CD14-positive monocyte (primary cell): ENCODE measurements at regions not wholly inside any gene's neighbourhood (a gene's known extent, or its start where the extent isn't known, plus 50 kb on each side); places are given as distances from the start of the nearest gene placed in this dataset.

Source experiments
- DNase-seq, 3 donors: peaks; one replicate each; pipeline ENCODE4 v3.0.0-alpha.2; 2011 to 2022
- H2AFZ ChIP-seq: 2 replicates; pipeline ENCODE4 v1.6.0; 2012; ENCODE audit warnings: mild to moderate bottlenecking, low read depth, low read length, inconsistent platforms; ENCODE audit not compliant: insufficient read depth, poor library complexity, severe bottlenecking
- H3K27ac ChIP-seq, 2 donors: 1 replicate in 1 of 2; 2 replicates in 1 of 2; pipeline ENCODE4 v1.5.1; 2012 to 2013; ENCODE audit warnings: low read length in 2 of 2, control low read depth in 1 of 2, inconsistent platforms in 1 of 2, low read depth in 1 of 2, mild to moderate bottlenecking in 1 of 2
- H3K27me3 ChIP-seq, 2 donors: one replicate each; pipeline versions ENCODE4 v1.6.0 to v1.6.1; 2011 to 2013; ENCODE audit warnings: low read length in 2 of 2; ENCODE audit not compliant: control insufficient read depth in 2 of 2, insufficient read depth in 2 of 2
- H3K36me3 ChIP-seq, 2 donors: replicated peaks in 1 of 2; 1 replicate in 1 of 2; 2 replicates in 1 of 2; pipeline versions ENCODE4 v1.5.1 to v1.6.1; 2012 to 2013; ENCODE audit warnings: low read length in 2 of 2, control low read depth in 1 of 2, inconsistent platforms in 1 of 2, mild to moderate bottlenecking in 1 of 2; ENCODE audit not compliant: insufficient read depth in 2 of 2, control insufficient read depth in 1 of 2
- H3K4me1 ChIP-seq, 2 donors: 1 replicate in 1 of 2; 2 replicates in 1 of 2; pipeline versions ENCODE4 v1.5.1 to v1.6.1; 2012 to 2013; ENCODE audit warnings: low read length in 2 of 2, control low read depth in 1 of 2, inconsistent platforms in 1 of 2, mild to moderate bottlenecking in 1 of 2, moderate library complexity in 1 of 2; ENCODE audit not compliant: insufficient read depth in 2 of 2, control insufficient read depth in 1 of 2
- H3K4me2 ChIP-seq: replicated peaks from 2 replicates; pipeline ENCODE3; 2012; ENCODE audit warnings: low read length, moderate library complexity, mild to moderate bottlenecking; ENCODE audit not compliant: poor library complexity, severe bottlenecking; ENCODE audit errors: extremely low read depth
- H3K4me3 ChIP-seq, 3 experiments: fragments of 200-600 bp in 1 of 3; sonication (generic) in 1 of 3; replicated peaks in 1 of 3; 1 replicate in 2 of 3; 2 replicates in 1 of 3; pipeline ENCODE4 v1.5.1; 2011 to 2013; ENCODE audit warnings: low read length in 3 of 3, mild to moderate bottlenecking in 3 of 3, control low read depth in 2 of 3, low read depth in 2 of 3, inconsistent platforms in 1 of 3, moderate library complexity in 1 of 3
- H3K79me2 ChIP-seq: 2 replicates; pipeline ENCODE4 v1.6.0; 2012; ENCODE audit warnings: mild to moderate bottlenecking, control low read depth, inconsistent platforms, low read length, moderate library complexity; ENCODE audit not compliant: insufficient read depth
- H3K9ac ChIP-seq: 2 replicates; pipeline ENCODE4 v1.6.0; 2017; ENCODE audit warnings: low read length, mild to moderate bottlenecking; ENCODE audit not compliant: insufficient read depth, poor library complexity, severe bottlenecking
- H3K9me3 ChIP-seq, 2 donors: replicated peaks in 1 of 2; 1 replicate in 1 of 2; 2 replicates in 1 of 2; pipeline versions ENCODE4 v1.5.1 to v1.6.1; 2012 to 2013; ENCODE audit warnings: low read length in 2 of 2, control low read depth in 1 of 2; ENCODE audit not compliant: control insufficient read depth in 1 of 2, insufficient read depth in 1 of 2
- H4K20me1 ChIP-seq: 2 replicates; pipeline ENCODE4 v1.6.0; 2012; ENCODE audit warnings: mild to moderate bottlenecking, low read length, control low read depth, moderate library complexity; ENCODE audit not compliant: insufficient read depth
- H3K27ac Mint-ChIP-seq, 7 donors: one replicate each; pipeline ENCODE4 v1.8.0; 2020; ENCODE audit warnings: mild to moderate bottlenecking in 7 of 7, mixed read lengths in 7 of 7, moderate library complexity in 6 of 7, inconsistent platforms in 2 of 7
- H3K27me3 Mint-ChIP-seq, 3 donors: one replicate each; pipeline ENCODE4 v1.8.0; 2021 to 2022; ENCODE audit warnings: low read depth in 3 of 3, mild to moderate bottlenecking in 3 of 3, mixed read lengths in 3 of 3, moderate library complexity in 3 of 3, inconsistent platforms in 1 of 3
- H3K36me3 Mint-ChIP-seq, 2 donors: one replicate each; pipeline ENCODE4 v1.8.0; 2020; ENCODE audit warnings: mixed read lengths in 2 of 2, inconsistent platforms in 1 of 2, mild to moderate bottlenecking in 1 of 2
- H3K4me1 Mint-ChIP-seq: one replicate; pipeline ENCODE4 v1.8.0; 2020; ENCODE audit warnings: mild to moderate bottlenecking, mixed read lengths
- H3K4me3 Mint-ChIP-seq, 2 donors: one replicate each; pipeline ENCODE4 v1.8.0; 2020; ENCODE audit warnings: mild to moderate bottlenecking in 2 of 2, mixed read lengths in 2 of 2, moderate library complexity in 1 of 2
- H3K9me3 Mint-ChIP-seq, 7 donors: one replicate each; pipeline ENCODE4 v1.8.0; 2020 to 2022; ENCODE audit warnings: mixed read lengths in 7 of 7, mild to moderate bottlenecking in 6 of 7, moderate library complexity in 6 of 7, inconsistent platforms in 2 of 7
- WGBS: methylation state at CpG from one replicate; pipeline ENCODE4 v1.1.5; 2013; ENCODE audit warnings: missing lambda C conversion rate; ENCODE audit not compliant: insufficient coverage; 5-methylcytosine and 5-hydroxymethylcytosine counted together
- intact Hi-C, 2 donors: fragments of 100-400 bp; cut with micrococcal nuclease; formaldehyde crosslinking; loops; one replicate each; pipeline versions ENCODE4 v1.15.0 to v1.15.1; 2023
- TF ChIP-seq, protein P1 (sequence below): fragments of 200-600 bp; IDR thresholded peaks from one replicate; pipeline ENCODE4 v1.8.0; 2022; ENCODE audit warnings: antibody characterized with exemption, mild to moderate bottlenecking

DNA sequence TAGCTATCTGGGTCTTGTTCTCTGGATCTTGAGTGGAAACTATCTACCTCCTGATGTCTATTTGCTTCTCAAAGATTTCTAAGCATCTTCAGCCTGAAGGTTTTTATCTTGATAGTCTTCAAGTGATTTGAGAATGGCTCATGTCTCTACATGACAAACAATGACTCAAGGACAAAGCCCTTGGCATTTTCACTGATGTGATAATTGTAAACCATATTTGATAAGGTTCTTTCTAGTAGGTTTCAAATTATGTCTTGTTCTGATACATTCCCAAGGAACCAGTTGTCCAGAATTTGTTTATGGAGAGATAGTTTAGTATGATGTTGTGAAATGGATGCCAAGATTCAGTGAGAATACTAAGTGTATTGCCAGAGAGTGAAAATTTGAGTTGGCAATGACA lies 1079.3 kb upstream of the CDH9 start:
- no peak overlapping the region for H3K4me3 ChIP-seq
- no peak overlapping the region for H3K4me2 ChIP-seq
- no peaks in the 10 kb centered on the region for H3K4me1 ChIP-seq
- H3K36me3 ChIP-seq, result no peaks in the 10 kb centered on the region
- no peaks in the 10 kb centered on the region for H3K79me2 ChIP-seq
- no peak overlapping the region for H3K27ac ChIP-seq
- no peaks in the 10 kb centered on the region for H3K27me3 ChIP-seq
- no peaks in the 10 kb centered on the region for H4K20me1 ChIP-seq
- DNase-seq, result no peak
- intact Hi-C loops, result no loop called here
- peaks cover 12 to 17% of the 10 kb centered on the region in 2 donors for H3K9me3 ChIP-seq
- Mint-ChIP-seq H3K27ac (no peak overlapping the region), H3K4me3 (no peak overlapping the region), H3K4me1 (no peaks in the 10 kb centered on the region), H3K9me3 (peaks cover 0 to 12% (median 4%) of the 10 kb centered on the region in 7 donors), H3K36me3 (no peaks in the 10 kb centered on the region), H3K27me3 (no peaks in the 10 kb centered on the region)
- no peak overlapping the region for H3K9ac ChIP-seq
- no peak overlapping the region for H2AFZ ChIP-seq
- TF ChIP-seq, protein P1, sequence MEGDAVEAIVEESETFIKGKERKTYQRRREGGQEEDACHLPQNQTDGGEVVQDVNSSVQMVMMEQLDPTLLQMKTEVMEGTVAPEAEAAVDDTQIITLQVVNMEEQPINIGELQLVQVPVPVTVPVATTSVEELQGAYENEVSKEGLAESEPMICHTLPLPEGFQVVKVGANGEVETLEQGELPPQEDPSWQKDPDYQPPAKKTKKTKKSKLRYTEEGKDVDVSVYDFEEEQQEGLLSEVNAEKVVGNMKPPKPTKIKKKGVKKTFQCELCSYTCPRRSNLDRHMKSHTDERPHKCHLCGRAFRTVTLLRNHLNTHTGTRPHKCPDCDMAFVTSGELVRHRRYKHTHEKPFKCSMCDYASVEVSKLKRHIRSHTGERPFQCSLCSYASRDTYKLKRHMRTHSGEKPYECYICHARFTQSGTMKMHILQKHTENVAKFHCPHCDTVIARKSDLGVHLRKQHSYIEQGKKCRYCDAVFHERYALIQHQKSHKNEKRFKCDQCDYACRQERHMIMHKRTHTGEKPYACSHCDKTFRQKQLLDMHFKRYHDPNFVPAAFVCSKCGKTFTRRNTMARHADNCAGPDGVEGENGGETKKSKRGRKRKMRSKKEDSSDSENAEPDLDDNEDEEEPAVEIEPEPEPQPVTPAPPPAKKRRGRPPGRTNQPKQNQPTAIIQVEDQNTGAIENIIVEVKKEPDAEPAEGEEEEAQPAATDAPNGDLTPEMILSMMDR, result no peak

DNA sequence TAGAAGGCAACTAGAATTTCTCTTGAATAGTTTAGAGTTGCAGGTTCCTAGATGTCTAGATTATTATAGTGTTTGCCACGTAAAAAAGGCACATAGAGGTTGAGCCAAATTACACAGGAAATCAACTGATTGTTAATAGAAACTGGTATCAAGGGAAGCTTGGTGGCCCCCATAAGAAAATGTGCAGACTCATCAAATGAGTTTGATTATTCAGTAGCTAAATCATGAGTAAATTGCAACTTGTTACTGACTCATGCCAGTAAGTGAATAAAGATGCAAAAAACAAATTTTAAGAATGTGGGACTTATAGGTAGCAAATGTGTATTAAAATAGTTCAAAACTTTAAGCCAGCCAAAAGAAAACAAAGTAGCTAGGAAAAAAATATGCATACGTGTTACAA lies 1078.9 kb upstream of the CDH9 start:
- peaks cover 0 to 12% (median 4%) of the 10 kb centered on the region in 7 donors for H3K9me3 Mint-ChIP-seq
- TF ChIP-seq, protein P1, result no peak
- Histone ChIP-seq H3K27ac (no peak overlapping the region), H3K79me2 (no peaks in the 10 kb centered on the region), H4K20me1 (no peaks in the 10 kb centered on the region), H3K4me1 (no peaks in the 10 kb centered on the region), H3K9ac (no peak overlapping the region), H3K4me2 (no peak overlapping the region), H3K9me3 (peaks cover 12 to 17% of the 10 kb centered on the region in 2 donors), H3K36me3 (no peaks in the 10 kb centered on the region), H3K4me3 (no peak overlapping the region), H2AFZ (no peak overlapping the region), H3K27me3 (no peaks in the 10 kb centered on the region)
- H3K36me3 Mint-ChIP-seq, result no peaks in the 10 kb centered on the region
- 86% methylated on average over 1 of the region's 2 CpGs for WGBS
- H3K27ac Mint-ChIP-seq, result no peak overlapping the region
- intact Hi-C loops, result no loop called here
- no peak for DNase-seq
- no peaks in the 10 kb centered on the region for H3K4me1 Mint-ChIP-seq
- no peaks in the 10 kb centered on the region for H3K27me3 Mint-ChIP-seq
- no peak overlapping the region for H3K4me3 Mint-ChIP-seq
